GM21367 (cell line): ENCODE measurements at regions not wholly inside any gene's neighbourhood (a gene's known extent, or its start where the extent isn't known, plus 50 kb on each side); places are given as distances from the start of the nearest gene placed in this dataset.
"Not testable (repeated sequence)": the region's sequence is repeated elsewhere in the genome, so short reads cannot be mapped to it uniquely, and the experiment has no call there.

Experiments
- ATAC-seq: cut with Tn5 transposase; IDR thresholded peaks from one replicate; pipeline ENCODE4 v1.9.1; 2021; ENCODE audit not compliant: unreplicated experiment

GRCh38 chr14:27338012-27338411 is 740.2 kb upstream of the NOVA1 start:
- no peak for ATAC-seq

- ATAC-seq = not testable (repeated sequence)
Measured at GRCh38 chr14:27363036-27363435, 765.2 kb upstream of the NOVA1 start.

- no peak for ATAC-seq
Measured at GRCh38 chr14:27366596-27366995, 768.8 kb upstream of the NOVA1 start.

- no peak for ATAC-seq
Measured at GRCh38 chr14:27367345-27367744, 769.5 kb upstream of the NOVA1 start.

GRCh38 chr14:27370074-27370473 is 772.2 kb upstream of the NOVA1 start:
- no peak for ATAC-seq

GRCh38 chr14:27370775-27371174 is 772.9 kb upstream of the NOVA1 start:
- ATAC-seq = no peak

- no peak for ATAC-seq
Measured at GRCh38 chr14:27371209-27371608, 773.4 kb upstream of the NOVA1 start.

- ATAC-seq = no peak
Measured at GRCh38 chr14:27371868-27372267, 774.0 kb upstream of the NOVA1 start.

- no peak for ATAC-seq
Measured at GRCh38 chr14:27372771-27373170, 774.9 kb upstream of the NOVA1 start.

GRCh38 chr14:27384124-27384523 is 786.3 kb upstream of the NOVA1 start:
- ATAC-seq = no peak

- no peak for ATAC-seq
Measured at GRCh38 chr14:27386391-27386790, 788.6 kb upstream of the NOVA1 start.

- ATAC-seq = no peak
Measured at GRCh38 chr14:27387463-27387862, 789.6 kb upstream of the NOVA1 start.

- ATAC-seq = no peak
Measured at GRCh38 chr14:27389402-27389801, 791.6 kb upstream of the NOVA1 start.

- no peak for ATAC-seq
Measured at GRCh38 chr14:27390155-27390554, 792.3 kb upstream of the NOVA1 start.

GRCh38 chr14:27391331-27391730 is 793.5 kb upstream of the NOVA1 start:
- no peak for ATAC-seq

GRCh38 chr14:27392153-27392552 is 794.3 kb upstream of the NOVA1 start:
- no peak for ATAC-seq

- ATAC-seq = no peak
Measured at GRCh38 chr14:27409944-27410343, 812.1 kb upstream of the NOVA1 start.

GRCh38 chr14:27410981-27411380 is 813.1 kb upstream of the NOVA1 start:
- no peak for ATAC-seq

GRCh38 chr14:27427796-27428195 is 830.0 kb upstream of the NOVA1 start:
- ATAC-seq = no peak

GRCh38 chr14:27435923-27436670 is 838.3 kb upstream of the NOVA1 start:
- ATAC-seq = no peak

GRCh38 chr14:27484633-27485032 is 886.8 kb upstream of the NOVA1 start:
- ATAC-seq = no peak

- ATAC-seq = no peak
Measured at GRCh38 chr14:27485193-27485592, 887.4 kb upstream of the NOVA1 start.

- ATAC-seq = no peak
Measured at GRCh38 chr14:27506272-27506671, 908.4 kb upstream of the NOVA1 start.
